BJ (cell line): ENCODE measurements at regions not wholly inside any gene's neighbourhood (a gene's known extent, or its start where the extent isn't known, plus 50 kb on each side); places are given as distances from the start of the nearest gene placed in this dataset.

Source experiments
- CTCF ChIA-PET: fragments of 350-600 bp; formaldehyde crosslinking; extraction: SDS; loops from one replicate; lab custom pipeline; 2021; ENCODE audit warnings: antibody characterized with exemption, inconsistent platforms; lab: Yijun Ruan, JAX
- POLR2A ChIA-PET: fragments of 300-600 bp; sonication (Branson Sonifier 250); formaldehyde crosslinking; extraction: SDS; loops from one replicate; lab custom pipeline; 2021; ENCODE audit warnings: antibody characterized with exemption; lab: Charles Lee
- DNase-seq: peaks from one replicate; pipeline ENCODE4 v3.0.0-alpha.2; 2011; ENCODE audit warnings: low read depth
- H3K27me3 ChIP-seq: 2 replicates; pipeline ENCODE4 v1.6.0; 2011; ENCODE audit warnings: low read length; ENCODE audit not compliant: control insufficient read depth, insufficient read depth
- H3K36me3 ChIP-seq: 2 replicates; pipeline ENCODE4 v1.5.1; 2011; ENCODE audit warnings: low read length; ENCODE audit not compliant: control insufficient read depth, insufficient read depth
- H3K4me3 ChIP-seq: 2 replicates; pipeline ENCODE4 v1.5.1; 2011; ENCODE audit warnings: low read depth, mild to moderate bottlenecking, control low read depth, low read length
- CTCF ChIP-seq: IDR thresholded peaks from 2 replicates; pipeline ENCODE4 v1.5.1; 2011; ENCODE audit warnings: low read depth, mild to moderate bottlenecking, control low read depth, inconsistent platforms, low read length, moderate library complexity; ENCODE audit not compliant: insufficient read depth

GRCh38 chr5:164617290-164617689, 1111.9 kb downstream of the MAT2B start:
- TF ChIP-seq CTCF: no peak
- ChIA-PET CTCF (no interaction called here), POLR2A (no interaction called here)
- no peak for DNase-seq
- Histone ChIP-seq H3K27me3 (no peaks in the 10 kb centered on the region), H3K4me3 (no peak overlapping the region), H3K36me3 (no peaks in the 10 kb centered on the region)

GRCh38 chr5:164627021-164627420, 1121.6 kb downstream of the MAT2B start:
- no peak overlapping the region for H3K4me3 ChIP-seq
- CTCF ChIA-PET: no interaction called here
- no peaks in the 10 kb centered on the region for H3K27me3 ChIP-seq
- POLR2A ChIA-PET: no interaction called here
- H3K36me3 ChIP-seq: no peaks in the 10 kb centered on the region
- no peak for TF ChIP-seq CTCF
- no peak for DNase-seq

- ChIA-PET POLR2A (no interaction called here), CTCF (no interaction called here)
- Histone ChIP-seq H3K36me3 (no peaks in the 10 kb centered on the region), H3K27me3 (no peaks in the 10 kb centered on the region), H3K4me3 (no peak overlapping the region)
- no peak for DNase-seq
- TF ChIP-seq CTCF: no peak
These were observed 1131.0 kb downstream of the MAT2B start for GRCh38 chr5:164636456-164636855.

GRCh38 chr5:164637931-164638521, 1132.6 kb downstream of the MAT2B start:
- CTCF ChIA-PET: no interaction called here
- no peak overlapping the region for H3K4me3 ChIP-seq
- DNase-seq: no peak
- no peaks in the 10 kb centered on the region for H3K27me3 ChIP-seq
- POLR2A ChIA-PET: no interaction called here
- H3K36me3 ChIP-seq: no peaks in the 10 kb centered on the region
- TF ChIP-seq CTCF: no peak

GRCh38 chr5:164649266-164649665, 1143.8 kb downstream of the MAT2B start:
- ChIA-PET CTCF (no interaction called here), POLR2A (no interaction called here)
- H3K36me3 ChIP-seq: no peaks in the 10 kb centered on the region
- no peaks in the 10 kb centered on the region for H3K27me3 ChIP-seq
- no peak overlapping the region for H3K4me3 ChIP-seq
- no peak for TF ChIP-seq CTCF
- no peak for DNase-seq
